Stimulated activated CD4-positive, alpha-beta T cell treated with anti-CD3 and anti-CD28 coated beads, Interleukin-2, amount 100 ng/mL, for 48 hours (primary cell): ENCODE measurements at regions not wholly inside any gene's neighbourhood (a gene's known extent, or its start where the extent isn't known, plus 50 kb on each side); places are given as distances from the start of the nearest gene placed in this dataset.
"Not testable (repeated sequence)": the region's sequence is repeated elsewhere in the genome, so short reads cannot be mapped to it uniquely, and the experiment has no call there.

Source experiments
- DNase-seq, 2 donors: peaks; one replicate each; pipeline ENCODE4 v3.0.0-alpha.2; 2020

DNA sequence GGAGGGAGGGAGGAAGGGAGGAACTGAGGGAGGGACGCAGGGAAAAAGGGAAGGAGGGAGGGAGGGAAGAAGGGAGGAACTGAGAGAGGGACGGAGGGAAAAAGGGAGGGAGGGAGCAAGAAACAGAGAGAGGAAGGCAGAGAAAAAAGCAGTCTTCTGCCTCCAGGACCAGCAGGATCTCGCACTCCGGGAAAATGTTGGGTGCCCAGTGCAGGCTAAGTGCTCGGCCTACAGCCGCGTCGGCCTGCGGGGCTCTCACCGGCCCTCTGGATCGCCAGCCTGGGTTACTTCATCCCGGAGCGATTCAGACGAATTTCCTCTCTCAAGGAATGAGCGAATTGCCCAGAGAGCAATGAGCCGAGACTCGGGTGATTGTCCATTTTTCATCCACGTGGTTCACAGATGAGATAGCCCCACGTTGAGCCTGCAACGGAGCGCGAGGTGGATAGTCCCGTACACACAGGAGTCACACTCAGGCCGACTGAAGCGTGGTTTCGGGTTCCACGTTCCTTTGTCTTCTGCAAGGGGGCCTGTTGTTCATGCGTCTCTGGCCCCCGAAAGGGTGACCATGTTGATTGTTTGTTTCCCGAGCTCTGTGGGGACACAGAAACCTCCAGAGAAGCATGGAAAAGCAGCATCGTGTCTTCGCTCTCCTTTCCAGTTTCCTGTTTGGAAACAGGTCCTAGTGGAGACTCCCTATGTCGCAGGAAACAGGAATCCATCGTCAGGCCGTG, 1937.1 kb upstream of the DEFB115 start:
- not testable (repeated sequence) for DNase-seq

DNA sequence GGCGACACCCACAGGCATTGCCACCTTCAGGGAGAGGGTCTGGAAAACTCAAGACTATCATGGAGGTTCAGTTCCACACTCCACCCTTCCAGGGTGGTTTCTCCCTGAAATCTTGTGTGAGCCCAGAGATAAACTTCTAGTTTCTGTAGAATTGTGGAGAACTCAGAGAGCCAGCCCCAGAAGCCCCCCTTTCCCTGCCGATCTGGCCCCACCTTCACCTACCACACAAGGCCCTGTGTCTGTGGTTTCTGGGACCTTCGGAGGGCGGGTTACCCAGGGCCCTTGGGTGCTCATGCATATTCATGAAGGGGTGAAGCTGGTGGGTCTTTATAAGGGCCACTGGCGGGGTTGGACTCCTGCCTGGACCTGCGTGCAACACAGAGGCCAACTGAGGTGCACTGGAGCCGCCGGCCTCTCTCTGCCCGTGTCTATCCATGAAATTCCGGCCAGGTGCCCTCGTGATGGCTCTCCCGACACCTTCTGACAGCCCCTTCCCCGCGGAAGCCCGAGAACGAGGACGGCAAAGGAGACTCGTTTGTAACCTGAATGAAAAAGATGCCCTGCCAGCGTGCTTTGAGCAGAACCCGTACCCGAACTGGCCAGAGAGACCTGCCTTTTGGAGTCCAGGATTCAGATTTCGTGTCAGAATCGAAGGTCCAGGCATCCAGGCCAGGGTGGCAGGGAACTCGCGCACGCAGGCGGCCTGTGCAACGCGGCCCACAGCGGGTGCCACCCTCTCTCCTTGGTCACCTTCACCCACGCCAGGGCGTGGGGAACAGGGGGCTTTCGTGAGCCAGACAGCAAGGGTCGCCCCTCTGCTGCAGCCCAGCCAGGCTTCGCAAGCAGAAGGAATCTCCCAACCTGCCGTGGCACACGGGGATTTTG, 1933.6 kb upstream of the DEFB115 start:
- DNase-seq, result not testable (repeated sequence)

DNA sequence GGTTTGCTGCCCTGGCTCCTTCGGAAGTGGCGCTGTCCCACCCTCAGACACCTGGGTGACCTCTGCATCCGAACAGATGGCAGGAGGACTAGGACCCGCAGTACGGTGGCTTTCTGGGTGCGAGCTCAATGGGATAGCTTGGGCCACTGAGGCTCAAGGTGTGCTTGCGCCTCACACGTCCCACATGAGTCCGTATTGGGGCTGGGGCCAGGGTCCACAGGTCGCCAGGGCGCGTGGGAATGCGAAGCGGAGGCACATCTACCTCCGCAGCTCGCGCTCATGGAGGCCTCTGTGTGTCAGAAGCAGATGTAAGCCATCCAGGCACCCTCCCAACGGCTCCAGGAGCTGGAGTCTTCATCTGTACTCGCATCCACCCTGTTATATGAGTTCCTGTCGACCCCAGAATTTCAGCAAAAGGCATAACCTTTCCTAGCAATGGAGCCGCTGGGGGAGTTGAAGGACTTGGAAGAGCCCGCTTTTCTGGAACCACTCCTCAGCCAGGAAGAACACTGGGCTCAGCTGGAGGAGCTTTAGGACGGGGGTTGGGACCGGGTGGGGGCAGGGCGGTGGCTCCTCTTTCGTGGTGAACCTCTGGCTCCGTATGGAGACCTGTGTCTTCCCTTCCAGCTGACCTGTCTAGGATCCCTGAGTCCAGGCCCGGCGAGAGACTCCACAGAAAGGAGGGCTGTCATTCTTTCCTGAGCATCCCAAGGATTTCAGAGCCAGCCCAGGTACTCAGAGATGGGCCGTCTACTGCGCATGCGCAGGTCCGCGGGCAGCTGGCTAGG, 1932.8 kb upstream of the DEFB115 start:
- DNase-seq, result not testable (repeated sequence)

DNA sequence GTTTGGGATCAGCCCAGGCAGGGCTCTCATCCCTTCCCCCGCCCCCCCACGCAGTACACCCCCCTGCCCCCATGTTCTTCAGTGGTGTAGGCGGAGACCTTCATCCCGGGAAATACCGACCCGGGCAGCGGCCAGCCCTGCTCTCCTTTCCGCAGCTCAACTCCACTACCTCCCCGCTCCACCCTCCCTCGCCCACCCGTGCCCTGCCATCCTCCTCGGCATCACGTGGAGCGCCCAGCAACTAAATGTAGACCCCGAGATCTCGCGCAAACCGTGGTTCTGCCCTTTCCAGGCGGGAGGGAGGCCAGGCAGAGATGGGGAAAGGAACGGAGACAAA, 1932.2 kb upstream of the DEFB115 start:
- no peak for DNase-seq

DNA sequence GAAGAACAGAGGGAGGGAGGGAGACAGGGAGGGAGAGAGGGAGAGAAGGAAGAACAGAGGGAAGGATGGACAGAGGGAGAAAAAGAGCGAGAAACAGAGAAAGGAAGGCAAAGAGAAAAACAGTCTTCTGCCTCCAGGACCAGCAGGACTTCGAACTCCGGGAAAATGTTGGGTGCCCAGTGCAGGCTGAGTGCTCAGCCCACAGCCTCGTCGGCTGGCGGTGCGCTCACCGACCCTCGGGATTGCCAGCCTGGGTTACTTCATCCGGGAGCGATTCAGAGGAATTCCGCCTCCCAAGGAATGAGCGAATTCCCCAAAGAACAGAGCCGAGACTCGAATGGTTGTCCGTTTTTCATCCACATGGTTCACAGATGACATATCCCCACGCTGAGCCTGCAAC, 1931.7 kb upstream of the DEFB115 start:
- not testable (repeated sequence) for DNase-seq

DNA sequence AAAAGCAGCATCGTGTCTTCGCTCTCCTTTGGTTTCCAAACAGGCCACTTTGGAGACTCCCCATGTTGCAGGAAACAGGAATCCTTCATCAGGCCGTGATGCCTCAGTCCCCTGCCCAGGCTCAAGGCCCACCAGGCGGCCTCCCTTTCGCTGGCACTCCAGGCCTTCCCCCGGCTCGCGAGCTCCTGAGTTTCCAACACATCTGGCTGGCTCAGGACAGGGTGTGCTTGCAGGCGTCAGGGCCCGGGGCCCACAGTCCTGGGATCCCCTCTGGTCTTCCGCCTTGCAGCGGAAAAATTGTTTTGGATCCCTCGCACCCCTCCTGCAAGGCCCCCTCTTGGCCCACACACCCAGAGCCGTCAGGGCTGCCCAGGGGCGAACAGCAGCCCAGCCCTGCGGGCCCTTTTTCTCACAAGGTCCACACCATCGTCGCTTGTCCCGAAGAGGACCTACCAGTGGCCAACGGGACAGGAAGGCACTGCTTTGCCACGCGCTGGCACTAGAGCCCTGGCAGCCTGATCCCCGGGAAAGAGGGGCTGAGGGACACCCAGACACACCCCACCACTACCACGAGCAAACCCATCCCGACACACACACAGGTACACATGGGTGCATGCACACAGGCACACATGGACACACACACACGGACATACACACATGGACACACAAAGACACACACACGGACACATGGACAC, 1930.9 kb upstream of the DEFB115 start:
- DNase-seq, result no peak

DNA sequence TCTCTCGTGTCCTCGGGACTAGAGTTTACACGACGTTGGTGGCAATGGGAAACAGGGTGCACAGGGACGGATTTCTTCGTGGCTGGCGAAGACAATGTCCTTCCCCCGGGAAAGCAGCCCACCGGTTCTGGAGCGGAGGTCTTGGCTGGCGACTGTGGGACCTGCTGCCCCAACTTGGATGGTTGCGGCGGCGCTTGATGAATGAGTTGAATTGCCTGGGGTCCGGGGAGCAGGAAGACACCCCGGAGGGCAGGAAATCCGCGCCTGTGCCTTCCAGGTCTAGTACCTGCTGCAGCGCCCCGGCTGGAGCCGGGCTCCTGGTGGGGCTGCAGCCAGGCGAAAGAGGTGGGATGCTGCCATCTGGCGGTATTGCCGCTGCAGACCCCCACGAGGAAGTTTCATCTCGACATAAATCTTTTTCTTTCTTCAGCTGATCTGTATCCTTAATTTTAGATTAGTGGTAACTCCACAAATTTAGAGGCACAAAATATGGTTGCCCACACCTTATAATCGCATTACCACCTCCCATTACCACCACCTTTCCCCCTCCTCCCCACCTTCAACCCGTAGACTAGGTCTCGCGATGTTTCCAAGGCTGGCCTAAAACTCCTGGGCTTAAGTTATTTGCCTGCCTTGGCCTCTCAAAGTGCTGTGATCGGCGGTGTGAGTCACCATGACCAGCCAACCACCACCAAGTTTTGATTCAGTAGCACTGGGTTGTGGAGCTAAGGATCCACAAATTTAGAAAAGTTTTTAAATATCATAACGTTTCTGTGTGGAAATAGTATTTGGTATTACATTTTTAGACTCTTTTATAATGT, 1929.7 kb upstream of the DEFB115 start:
- peak in 1 of 2 donors; percentile 24 for DNase-seq

DNA sequence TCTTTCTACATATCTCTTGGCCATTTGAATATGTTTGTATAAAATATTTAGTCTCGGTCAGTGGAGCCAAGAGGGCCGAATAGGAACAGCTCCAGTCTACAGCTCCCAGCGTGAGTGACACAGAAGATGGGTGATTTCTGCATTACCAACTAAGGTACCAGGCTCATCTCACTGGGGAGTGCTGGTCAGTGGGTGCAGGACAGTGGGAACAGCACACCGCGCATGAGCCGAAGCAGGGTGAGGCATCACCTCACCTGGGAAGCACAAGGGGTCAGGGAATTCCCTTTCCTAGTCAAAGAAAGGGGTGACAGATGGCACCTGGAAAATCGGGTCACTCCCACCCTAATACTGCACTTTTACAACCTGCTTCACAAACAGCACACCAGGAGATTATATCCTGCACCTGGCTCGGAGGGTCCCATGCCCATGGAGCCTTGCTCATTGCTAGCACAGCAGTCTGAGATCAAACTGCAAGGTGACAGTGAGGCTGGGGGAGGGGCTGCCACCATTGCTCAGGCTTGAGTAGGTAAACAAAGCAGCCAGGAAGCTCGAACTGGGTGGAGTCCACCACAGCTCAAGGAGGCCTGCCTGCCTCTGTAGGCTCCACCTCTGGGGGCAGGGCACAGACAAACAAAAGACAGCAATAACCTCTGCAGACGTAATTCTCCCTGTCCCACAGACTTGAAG, 1926.9 kb upstream of the DEFB115 start:
- not testable (repeated sequence) for DNase-seq

DNA sequence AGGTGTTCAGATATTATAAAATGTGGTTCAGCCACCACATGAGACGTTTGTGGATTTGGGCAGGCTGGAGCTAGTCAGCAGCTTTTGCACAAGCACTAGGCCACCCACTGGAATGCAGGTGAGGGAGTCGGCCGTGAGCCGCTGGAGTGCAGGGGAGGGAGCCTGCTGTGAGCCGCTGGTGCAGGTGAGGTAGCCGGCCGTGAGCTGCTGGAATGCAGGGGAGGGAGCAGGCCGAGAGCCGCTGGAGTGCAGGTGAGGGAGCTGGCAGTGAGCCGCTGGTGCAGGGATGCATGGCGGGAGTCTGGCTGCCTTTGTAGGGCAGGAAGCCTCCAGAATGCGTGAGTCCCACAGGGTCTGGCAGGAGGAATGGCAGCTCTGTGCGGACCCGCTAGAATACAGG, 1907.6 kb upstream of the DEFB115 start:
- DNase-seq, result no peak

DNA sequence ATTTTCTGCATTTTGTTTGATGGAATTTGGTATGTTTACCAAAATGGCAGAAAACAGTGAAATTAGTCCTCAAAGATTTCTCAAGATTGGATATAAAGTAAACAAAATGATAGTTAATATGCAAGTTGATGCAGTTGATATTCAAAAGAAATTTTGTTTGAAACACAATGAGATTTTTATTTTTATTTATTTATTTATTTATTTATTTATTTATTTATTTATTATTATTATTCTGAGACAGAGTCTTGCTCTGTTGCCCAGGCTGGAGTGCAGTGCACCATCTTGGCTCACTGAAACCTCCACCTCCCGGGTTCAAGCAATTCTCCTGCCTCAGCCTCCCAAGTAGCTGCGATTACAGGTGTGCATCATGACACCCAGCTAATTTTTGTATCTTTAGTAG, 1881.5 kb upstream of the DEFB115 start:
- DNase-seq, result not testable (repeated sequence)

DNA sequence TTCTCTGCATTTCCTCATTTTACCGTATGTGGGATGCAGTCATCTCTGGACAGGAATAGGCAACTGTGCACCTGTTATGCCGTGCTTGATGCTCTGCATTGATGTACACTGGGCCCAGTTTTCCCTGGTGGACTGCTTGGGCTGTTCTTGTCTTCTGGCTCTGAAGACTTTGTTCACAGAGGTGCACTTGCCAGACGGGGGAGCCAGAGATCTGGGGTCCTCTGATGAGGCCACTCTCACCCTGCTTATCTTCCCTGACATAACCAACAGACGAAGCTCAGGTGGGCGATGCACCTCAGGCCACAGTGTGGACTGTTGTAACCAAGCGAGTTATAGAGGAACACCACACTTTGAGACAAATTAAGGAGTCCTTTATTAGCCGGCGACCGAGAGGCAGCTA, 1864.6 kb upstream of the DEFB115 start:
- DNase-seq, result not testable (repeated sequence)

DNA sequence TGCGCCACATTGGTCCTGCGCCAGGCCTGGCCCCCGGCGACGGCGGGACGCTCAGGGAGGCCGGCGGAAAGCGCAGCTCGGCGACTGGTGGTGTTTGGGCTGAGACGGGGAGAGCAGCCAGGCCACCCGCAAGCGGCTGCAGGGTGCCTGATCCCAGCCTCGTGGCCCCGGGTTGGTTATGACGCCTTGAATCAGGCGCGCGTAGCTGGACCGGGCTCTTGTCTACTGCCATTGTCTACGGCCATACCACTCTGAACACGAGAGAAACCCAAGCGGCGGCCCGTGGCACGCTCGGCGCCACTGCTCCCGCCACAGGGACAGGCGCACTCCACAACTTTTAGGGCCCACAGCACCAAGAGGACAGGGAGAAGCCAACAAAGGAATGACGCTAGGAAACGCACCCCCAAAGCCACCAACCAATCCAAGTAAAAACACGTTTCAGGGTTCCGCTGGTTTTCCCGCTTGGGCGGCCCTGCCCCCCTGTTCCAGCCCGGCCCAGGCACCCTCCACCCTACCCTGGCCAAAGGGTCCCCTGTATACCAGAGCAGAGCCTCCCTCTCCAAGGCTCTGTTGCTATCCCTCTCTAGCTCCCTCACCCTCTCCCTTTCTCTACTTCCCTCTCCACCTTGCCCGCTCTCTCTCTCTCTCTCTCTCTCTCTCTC, 1849.3 kb upstream of the DEFB115 start:
- no peak for DNase-seq

DNA sequence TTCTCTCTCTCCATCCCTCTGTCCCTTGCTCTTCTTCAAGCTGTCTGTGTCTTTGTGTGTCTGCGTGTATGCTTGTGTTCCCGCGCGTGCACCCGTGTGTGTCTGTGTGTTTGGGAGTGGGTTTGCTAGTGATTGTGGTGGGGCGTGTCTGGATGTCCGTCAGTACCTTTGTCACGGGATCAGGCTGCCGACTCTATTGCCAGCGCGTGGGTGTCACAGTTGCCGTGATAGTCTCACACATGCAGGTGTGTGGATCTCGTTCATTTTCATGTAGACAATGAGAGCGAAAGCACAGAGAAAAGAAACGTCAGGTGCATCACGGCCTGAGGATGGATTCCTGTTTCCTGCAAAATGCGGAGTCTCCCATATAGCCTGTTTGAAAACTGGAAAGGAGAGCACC, 1848.8 kb upstream of the DEFB115 start:
- not testable (repeated sequence) for DNase-seq

DNA sequence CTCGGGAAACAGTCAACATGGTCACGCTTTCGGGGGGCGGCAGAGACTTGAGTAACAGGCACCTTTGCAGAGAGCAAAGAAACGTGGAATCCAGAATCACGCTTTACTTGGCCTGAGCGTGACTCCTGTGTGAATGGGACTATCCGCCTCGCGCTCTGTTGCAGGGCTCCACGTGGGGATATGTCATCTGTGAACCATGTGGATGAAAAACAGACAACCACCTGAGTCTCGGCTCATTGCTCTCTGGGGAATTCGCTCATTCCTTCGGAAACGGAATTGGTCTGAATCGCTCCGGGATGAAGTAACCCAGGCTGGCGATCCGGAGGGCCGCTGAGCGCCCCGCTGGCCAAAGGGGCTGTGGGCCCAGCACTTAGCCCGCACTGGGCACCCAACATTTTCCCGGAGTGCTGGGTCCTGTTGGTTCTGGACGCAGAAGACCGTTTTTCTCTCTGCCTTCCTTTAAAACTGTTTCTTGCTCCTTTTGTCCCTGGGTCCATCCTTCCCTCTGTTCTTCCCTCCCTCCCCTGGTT, 1848.2 kb upstream of the DEFB115 start:
- not testable (repeated sequence) for DNase-seq

DNA sequence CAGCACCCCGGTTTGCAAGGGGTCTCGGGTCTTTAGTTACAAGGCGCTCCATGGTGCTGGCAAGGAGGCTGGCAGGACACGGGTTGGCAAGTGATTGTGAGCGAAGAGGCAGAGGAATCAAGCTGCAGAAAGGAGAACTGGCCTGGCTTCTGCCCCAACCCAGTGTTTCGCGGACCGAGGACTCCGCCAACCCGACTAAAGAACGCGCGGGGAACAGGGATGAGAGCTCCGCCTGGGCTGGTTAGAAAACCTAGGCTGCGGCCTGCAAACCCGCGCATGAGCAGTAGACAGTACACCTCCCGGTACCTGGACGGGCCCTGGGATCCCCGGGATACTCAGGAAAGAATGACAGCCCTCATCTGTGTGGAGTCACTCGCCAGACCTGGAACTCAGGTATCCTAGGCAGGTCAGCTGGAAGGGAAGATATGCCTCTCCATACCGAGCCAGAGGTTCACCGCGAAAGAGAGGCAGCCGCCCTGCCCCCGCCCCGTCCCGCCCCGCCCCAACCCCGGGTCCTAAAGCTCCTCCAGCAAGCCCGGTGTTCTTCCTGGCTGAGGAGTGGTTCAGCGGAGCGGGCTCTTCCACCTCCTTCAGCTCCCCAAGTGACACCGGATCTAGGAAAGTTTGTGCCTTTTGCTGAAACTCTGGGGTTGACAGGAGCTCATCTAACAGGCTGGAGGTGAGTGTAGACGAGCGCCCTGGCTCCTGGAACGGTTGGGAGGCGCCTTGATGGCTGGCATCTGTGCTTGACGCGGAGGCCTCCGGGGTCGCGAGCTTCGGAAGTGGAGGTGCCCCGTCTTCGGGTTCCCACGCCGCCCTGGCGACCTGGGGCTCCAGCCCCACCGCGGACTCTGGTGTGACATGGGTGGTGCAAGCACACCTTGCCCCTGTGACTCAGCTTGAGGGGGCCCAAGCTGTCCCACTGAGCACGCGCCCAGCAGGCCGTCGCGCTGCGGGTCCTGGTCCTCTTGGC, 1847.3 kb upstream of the DEFB115 start:
- no peak for DNase-seq

DNA sequence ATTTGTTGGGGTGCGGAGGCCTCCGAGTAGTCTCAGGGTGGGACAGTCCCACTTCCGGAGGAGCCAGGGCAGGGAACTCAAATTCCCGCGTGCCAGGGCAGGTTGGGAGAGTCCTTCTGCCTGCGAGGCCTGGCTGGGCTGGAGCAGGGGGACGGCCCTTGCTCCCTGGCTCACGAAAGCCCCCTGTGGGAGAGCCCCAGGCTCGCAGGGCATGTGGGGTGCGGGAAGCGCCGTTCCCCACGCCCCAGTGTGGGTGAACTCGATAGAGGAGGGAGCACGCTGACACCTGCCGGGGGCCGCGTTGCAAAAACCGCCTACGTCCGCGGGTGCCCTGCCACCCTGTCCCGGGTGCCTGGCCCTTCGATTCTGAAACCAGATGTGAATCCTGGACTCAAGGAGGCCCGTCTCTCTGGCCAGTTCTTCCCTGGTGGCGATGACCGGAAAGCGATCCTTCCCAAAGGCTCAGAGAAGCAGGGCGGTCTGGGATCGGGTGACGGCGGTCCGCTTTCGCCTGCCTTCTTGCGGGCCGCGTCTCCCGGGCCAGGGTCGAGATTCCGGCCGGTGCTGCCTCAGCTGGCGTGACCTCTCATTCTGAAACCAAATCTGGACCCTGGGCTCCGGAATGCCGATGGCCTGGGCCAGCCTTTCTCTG, 1846.5 kb upstream of the DEFB115 start:
- no peak for DNase-seq

DNA sequence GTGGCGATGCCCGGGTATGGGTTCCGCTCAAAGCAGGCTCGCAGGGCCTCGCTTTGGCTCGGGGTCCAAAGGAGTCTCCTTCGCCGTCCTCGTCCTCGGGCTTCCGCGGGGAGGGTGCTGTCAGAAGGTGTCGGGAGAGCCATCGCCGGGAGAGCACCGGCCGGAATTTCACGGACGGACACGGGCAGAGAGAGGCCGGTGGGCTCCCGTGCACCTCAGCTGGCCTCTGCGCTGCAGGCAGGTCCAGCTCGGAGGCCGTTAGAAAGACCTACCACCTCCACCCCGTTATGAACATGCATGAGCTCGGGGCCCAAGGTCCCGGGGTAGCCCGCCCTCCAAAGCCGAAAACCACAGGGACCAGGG, 1846.0 kb upstream of the DEFB115 start:
- not testable (repeated sequence) for DNase-seq

DNA sequence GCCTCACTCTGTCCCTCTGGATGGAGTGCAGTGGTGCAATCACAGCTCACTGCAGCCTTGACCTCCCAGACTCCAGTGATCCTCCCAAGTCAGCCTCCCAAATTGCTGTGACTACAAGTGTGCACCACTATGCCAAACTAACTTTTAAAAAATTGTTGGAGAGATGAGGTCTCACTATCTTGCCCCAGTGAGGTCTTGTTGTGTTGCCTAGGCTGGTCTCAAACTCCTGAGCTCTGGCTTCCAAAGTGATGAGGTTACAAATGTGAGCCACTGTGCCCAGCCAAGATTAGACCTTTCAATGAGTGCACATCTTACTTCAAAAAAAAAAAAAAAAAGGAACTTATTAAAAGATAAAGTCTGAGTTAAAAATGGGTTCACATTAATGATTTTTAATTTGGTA, 1838.1 kb upstream of the DEFB115 start:
- no peak for DNase-seq
